Choroid plexus epithelial cell (primary cell): ENCODE measurements at regions not wholly inside any gene's neighbourhood (a gene's known extent, or its start where the extent isn't known, plus 50 kb on each side); places are given as distances from the start of the nearest gene placed in this dataset.

Experiments used
- DNase-seq: peaks from one replicate; pipeline ENCODE4 v3.0.0-alpha.2; 2010; ENCODE audit warnings: low read depth
- H3K4me3 ChIP-seq: 2 replicates; pipeline ENCODE4 v1.5.1; 2011; ENCODE audit warnings: low read depth, mild to moderate bottlenecking, control low read depth, low read length, moderate library complexity
- CTCF ChIP-seq: conservative IDR thresholded peaks from 2 replicates; pipeline ENCODE4 v1.5.1; 2011; ENCODE audit warnings: low read depth, mild to moderate bottlenecking, control low read depth, inconsistent platforms, low read length, moderate library complexity

- DNase-seq: no peak
- no peak for TF ChIP-seq CTCF
- H3K4me3 ChIP-seq: no peak overlapping the region
Measured at GRCh38 chr13:87783366-87783765, 112.2 kb downstream of the SLITRK5 start.

- no peak for DNase-seq
- TF ChIP-seq CTCF: no peak
- no peak overlapping the region for H3K4me3 ChIP-seq
Measured at GRCh38 chr13:87788363-87788762, 117.2 kb downstream of the SLITRK5 start.

GRCh38 chr13:87792878-87793277, 121.7 kb downstream of the SLITRK5 start:
- TF ChIP-seq CTCF: no peak
- H3K4me3 ChIP-seq: no peak overlapping the region
- no peak for DNase-seq

GRCh38 chr13:87798536-87798935, 127.4 kb downstream of the SLITRK5 start:
- TF ChIP-seq CTCF: no peak
- H3K4me3 ChIP-seq: no peak overlapping the region
- DNase-seq: no peak

GRCh38 chr13:87810391-87810801, 139.2 kb downstream of the SLITRK5 start:
- DNase-seq: no peak
- H3K4me3 ChIP-seq: no peak overlapping the region
- no peak for TF ChIP-seq CTCF

- no peak overlapping the region for H3K4me3 ChIP-seq
- no peak for DNase-seq
- TF ChIP-seq CTCF: no peak
Measured at GRCh38 chr13:87810920-87811344, 139.8 kb downstream of the SLITRK5 start.

- no peak for DNase-seq
- H3K4me3 ChIP-seq: no peak overlapping the region
- no peak for TF ChIP-seq CTCF
Measured at GRCh38 chr13:87814403-87814802, 143.2 kb downstream of the SLITRK5 start.
